HG02571 (cell line): ENCODE measurements at regions not wholly inside any gene's neighbourhood (a gene's known extent, or its start where the extent isn't known, plus 50 kb on each side); places are given as distances from the start of the nearest gene placed in this dataset.

Experiments
- ATAC-seq: cut with Tn5 transposase; IDR thresholded peaks from one replicate; pipeline ENCODE4 v1.9.1; 2021; ENCODE audit warnings: mild to moderate bottlenecking, moderate library complexity; ENCODE audit not compliant: unreplicated experiment

GRCh38 chr10:61356354-61356753 is 96.8 kb downstream of the TMEM26 start:
- no peak for ATAC-seq

GRCh38 chr10:61355211-61355610 is 98.0 kb downstream of the TMEM26 start:
- ATAC-seq: no peak

GRCh38 chr10:61354401-61354975 is 98.7 kb downstream of the TMEM26 start:
- ATAC-seq: no peak

DNA sequence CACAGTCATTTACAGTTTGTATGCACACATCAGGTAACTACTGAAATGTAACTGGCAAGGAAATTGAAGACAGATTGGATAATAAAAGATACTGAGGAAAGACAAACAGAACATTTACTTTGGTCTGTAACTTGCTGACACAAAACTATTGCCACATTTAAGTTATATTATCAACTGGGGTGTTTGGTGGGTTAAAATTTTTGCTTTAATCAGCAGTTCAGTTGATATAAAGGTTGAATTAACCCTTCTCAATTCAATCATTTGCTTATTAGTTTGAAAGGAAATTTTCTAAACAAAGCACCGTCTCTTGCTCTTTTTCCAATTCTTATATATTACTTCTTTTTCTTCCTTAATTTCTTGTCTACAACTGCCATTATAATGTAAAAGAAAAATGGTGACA is 102.4 kb downstream of the TMEM26 start:
- no peak for ATAC-seq

DNA sequence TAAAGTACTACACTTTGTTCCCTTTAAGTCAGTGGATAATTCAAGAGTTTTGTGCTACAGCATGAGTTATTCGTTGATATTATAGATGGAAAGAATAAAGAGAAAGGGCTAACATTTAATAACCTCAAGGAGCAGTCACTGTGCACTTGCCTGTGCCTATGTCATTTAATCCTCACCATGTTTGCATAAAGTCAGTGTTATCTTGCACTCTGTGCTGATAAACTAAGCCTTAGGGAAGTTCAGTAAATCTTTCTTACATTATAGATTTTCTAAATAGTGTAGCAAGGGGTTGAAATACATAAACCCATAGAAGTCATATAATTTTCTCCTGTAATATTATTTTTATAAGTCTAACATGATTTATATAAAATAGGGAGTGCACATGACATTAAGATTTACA is 103.1 kb downstream of the TMEM26 start:
- no peak for ATAC-seq

- no peak for ATAC-seq
These were observed 106.3 kb downstream of the TMEM26 start for GRCh38 chr10:61346796-61347413.

DNA sequence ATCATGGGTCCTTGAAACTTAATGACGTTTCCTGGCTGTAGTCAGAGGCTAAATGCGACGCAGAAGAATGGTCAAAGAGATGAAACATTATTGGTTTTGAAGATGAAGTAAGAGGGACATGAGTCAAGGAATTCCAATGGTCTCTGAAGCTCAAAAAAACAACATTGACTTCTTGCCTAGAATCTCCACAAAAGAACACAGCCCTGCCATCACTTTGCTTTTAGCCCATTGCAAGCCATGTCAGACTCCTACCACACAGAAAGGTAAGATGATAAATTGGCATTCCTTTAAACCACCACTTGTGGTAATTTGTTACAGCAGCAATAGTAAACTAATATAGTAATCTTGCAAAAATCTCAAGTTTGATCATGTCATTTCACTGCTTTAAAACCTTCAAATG is 109.4 kb downstream of the TMEM26 start:
- no peak for ATAC-seq

- no peak for ATAC-seq
These were observed 110.2 kb downstream of the TMEM26 start for GRCh38 chr10:61342858-61343572.

GRCh38 chr10:61341008-61341407 is 112.2 kb downstream of the TMEM26 start:
- no peak for ATAC-seq

GRCh38 chr10:61338146-61338545 is 115.0 kb downstream of the TMEM26 start:
- ATAC-seq: no peak

- no peak for ATAC-seq
These were observed 115.4 kb downstream of the TMEM26 start for GRCh38 chr10:61337741-61338140.

- ATAC-seq: no peak
These were observed 116.3 kb downstream of the TMEM26 start for GRCh38 chr10:61336831-61337230.

DNA sequence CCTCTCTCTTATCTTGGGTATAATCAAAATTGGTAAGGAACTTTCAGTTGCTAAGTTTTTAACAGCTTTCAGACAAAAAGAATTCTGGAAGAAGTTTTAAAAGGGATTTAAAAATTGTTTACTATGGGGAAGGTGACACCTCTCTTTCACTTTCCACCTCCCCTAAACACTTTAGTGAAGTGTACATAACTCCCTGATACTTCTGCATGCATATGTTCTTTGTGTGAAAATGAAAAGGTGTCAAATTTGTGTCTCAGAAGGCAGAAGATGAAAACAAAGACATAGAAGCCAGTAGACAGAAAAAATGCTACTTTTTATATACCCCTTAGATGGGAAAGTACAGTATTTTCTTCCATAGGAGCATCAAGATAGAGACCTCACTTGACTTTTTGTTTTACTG is 117.8 kb downstream of the TMEM26 start:
- no peak for ATAC-seq

DNA sequence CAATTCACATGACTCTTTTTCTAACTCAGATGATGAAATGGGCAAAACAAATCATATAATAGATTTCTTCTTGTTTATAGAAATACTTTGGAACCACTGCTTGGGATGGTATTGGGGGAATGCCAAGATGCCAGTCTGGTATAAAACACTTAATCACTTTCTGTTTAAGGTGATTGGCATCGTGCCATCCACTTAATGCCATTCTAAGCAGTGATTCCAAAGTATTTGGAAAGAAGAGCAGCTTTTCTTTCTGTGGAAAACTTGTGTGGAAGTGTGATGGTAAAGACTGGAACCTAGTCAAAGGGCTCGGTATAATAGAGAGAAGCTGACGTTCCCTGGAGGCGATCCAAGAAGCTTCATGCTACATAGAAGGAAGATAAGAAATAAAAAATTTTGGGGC is 120.6 kb downstream of the TMEM26 start:
- ATAC-seq: no peak

DNA sequence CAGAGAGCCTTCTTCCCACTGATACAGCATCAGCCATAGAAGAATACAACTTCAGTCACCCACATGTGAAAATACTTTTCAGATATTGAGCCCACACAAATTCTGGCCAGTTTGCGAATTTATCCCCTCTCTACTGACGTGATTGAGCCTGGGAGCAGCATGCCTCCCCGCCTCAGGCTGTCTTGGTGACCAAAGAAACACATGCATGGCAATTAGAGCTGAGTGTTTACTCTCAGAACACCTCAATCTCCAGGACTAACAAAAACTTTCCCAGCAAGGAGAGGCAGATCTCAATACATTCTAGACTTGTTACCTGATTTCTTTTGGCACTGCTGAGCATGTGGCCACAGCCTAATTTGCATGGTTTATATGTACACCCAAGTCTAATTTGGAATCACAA is 122.5 kb downstream of the TMEM26 start:
- no peak for ATAC-seq

- ATAC-seq: peak; percentile 62
These were observed 123.3 kb downstream of the TMEM26 start for GRCh38 chr10:61329854-61330253.

- no peak for ATAC-seq
These were observed 127.8 kb downstream of the TMEM26 start for GRCh38 chr10:61325223-61325960.

DNA sequence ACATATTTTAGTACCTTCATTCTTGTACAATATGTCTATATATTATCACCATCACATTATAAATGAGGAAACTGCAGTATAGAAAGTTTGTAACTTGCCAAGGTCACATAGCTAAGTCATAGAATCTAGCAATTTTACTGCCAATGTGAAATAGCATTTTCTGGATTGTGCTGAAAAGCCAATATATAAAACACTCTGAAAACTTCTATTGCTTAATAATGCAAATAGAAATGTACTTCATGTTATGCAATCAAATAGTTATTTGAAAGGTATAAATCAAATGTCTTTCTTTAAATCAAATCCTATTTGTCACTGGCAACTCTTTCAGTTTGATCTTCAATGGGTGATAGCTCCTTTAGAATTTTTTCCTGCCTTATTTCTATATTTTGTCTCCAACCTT is 129.5 kb downstream of the TMEM26 start:
- no peak for ATAC-seq

DNA sequence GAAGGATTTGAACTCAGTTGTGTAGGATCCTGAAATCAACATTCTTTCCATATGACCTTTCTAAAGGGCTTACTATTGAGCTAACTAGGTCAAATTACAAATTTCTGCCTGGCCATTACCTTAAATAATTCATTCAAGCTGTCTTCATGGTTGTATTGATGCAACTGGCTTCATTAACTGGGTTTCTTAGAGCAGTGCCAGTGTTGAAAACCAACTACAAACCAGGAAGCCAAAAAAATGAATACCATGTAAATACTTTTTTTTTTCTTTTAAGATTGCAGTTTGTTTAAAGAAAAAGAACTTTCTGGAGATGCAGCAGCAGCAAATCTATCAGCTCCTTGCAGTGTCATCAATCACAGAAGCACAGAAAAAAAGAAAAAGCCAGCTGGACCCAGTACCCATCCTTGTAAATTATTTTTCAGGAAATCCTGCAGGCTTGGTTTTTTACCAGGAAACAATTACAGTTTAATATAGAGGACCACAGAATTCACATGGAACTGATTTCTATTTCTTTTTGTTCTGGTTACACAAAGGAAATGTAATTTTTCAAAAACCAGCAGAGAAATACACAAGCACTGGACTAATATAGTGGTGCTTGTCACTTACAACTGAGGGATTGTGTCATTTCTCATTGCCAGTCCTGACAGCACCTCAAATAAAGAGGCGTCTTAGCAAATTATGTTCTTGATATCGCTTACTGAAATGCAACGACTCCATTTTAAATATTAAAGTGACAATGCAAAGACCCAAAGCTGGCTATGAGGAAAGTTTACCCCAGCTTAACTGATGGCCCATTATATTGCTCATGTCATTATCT is 131.9 kb downstream of the TMEM26 start:
- no peak for ATAC-seq

DNA sequence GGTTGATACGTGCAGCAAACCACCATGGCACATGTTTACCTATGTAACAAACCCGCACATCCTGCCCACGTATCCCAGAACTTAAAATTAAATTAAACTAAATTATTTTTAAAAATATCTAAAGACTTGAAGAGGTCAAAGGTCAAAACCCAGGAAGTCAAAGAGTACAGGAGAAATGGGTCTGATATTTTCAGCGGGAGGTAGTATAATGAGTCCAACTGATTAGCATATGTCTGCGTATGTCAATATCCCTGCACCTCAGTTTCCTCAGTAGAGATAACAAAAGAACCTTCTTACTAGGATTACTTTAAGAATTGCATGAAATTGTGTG is 133.0 kb downstream of the TMEM26 start:
- no peak for ATAC-seq
